ENCODE measurements at regions not wholly inside any gene's neighbourhood (a gene's known extent, or its start where the extent isn't known, plus 50 kb on each side); places are given as distances from the start of the nearest gene placed in this dataset.
A peak's percentile ranks its signal among the peaks of the same experiment; 100 is the strongest.

- DNase-seq (ENCODE audit: low spot score): peak; percentile 37
Measured at GRCh38 chr4:57612279-57612678, 502.1 kb upstream of the IGFBP7 start.

- DNase-seq (ENCODE audit: low spot score): no peak
Measured at GRCh38 chr4:57607566-57608180, 497.5 kb upstream of the IGFBP7 start.

GRCh38 chr4:57605376-57605775 is 495.2 kb upstream of the IGFBP7 start:
- DNase-seq (ENCODE audit: low spot score): no peak

GRCh38 chr4:57602141-57602540 is 492.0 kb upstream of the IGFBP7 start:
- no peak for DNase-seq (ENCODE audit: low spot score)

GRCh38 chr4:57591073-57591472 is 480.9 kb upstream of the IGFBP7 start:
- no peak for DNase-seq (ENCODE audit: low spot score)

GRCh38 chr4:57588557-57588956 is 478.4 kb upstream of the IGFBP7 start:
- no peak for DNase-seq (ENCODE audit: low spot score)

GRCh38 chr4:57580710-57581599 is 470.8 kb upstream of the IGFBP7 start:
- DNase-seq (ENCODE audit: low spot score): no peak

- DNase-seq (ENCODE audit: low spot score): no peak
Measured at GRCh38 chr4:57575426-57575825, 465.2 kb upstream of the IGFBP7 start.

- no peak for DNase-seq (ENCODE audit: low spot score)
Measured at GRCh38 chr4:57554556-57555092, 444.4 kb upstream of the IGFBP7 start.

- no peak for DNase-seq (ENCODE audit: low spot score)
Measured at GRCh38 chr4:57553728-57554127, 443.5 kb upstream of the IGFBP7 start.

- DNase-seq (ENCODE audit: low spot score): no peak
Measured at GRCh38 chr4:57550198-57550597, 440.0 kb upstream of the IGFBP7 start.

- no peak for DNase-seq (ENCODE audit: low spot score)
Measured at GRCh38 chr4:57548856-57549255, 438.7 kb upstream of the IGFBP7 start.

- no peak for DNase-seq (ENCODE audit: low spot score)
Measured at GRCh38 chr4:57544811-57545654, 434.8 kb upstream of the IGFBP7 start.

GRCh38 chr4:57504797-57505530 is 394.8 kb upstream of the IGFBP7 start:
- no peak for DNase-seq (ENCODE audit: low spot score)

GRCh38 chr4:57504139-57504538 is 394.0 kb upstream of the IGFBP7 start:
- no peak for DNase-seq (ENCODE audit: low spot score)

- DNase-seq (ENCODE audit: low spot score): no peak
Measured at GRCh38 chr4:57501720-57502119, 391.5 kb upstream of the IGFBP7 start.

GRCh38 chr4:57499786-57500185 is 389.6 kb upstream of the IGFBP7 start:
- DNase-seq (ENCODE audit: low spot score): peak; percentile 26

GRCh38 chr4:57498251-57498650 is 388.1 kb upstream of the IGFBP7 start:
- DNase-seq (ENCODE audit: low spot score): no peak

- no peak for DNase-seq (ENCODE audit: low spot score)
Measured at GRCh38 chr4:57496697-57497471, 386.7 kb upstream of the IGFBP7 start.

- no peak for DNase-seq (ENCODE audit: low spot score)
Measured at GRCh38 chr4:57494821-57495220, 384.6 kb upstream of the IGFBP7 start.
